MM.1S (cell line): ENCODE measurements at regions not wholly inside any gene's neighbourhood (a gene's known extent, or its start where the extent isn't known, plus 50 kb on each side); places are given as distances from the start of the nearest gene placed in this dataset.
"Not testable (repeated sequence)": the region's sequence is repeated elsewhere in the genome, so short reads cannot be mapped to it uniquely, and the experiment has no call there.

Source experiments
- DNase-seq: peaks from one replicate; pipeline ENCODE4 v3.0.0-alpha.2; 2015
- H2AFZ ChIP-seq: fragments of 300-600 bp; sonication (generic); 2 replicates; pipeline ENCODE4 v1.6.0; 2016; ENCODE audit warnings: antibody characterized with exemption, low read length
- H3F3A ChIP-seq: fragments of 300-600 bp; sonication (generic); 2 replicates; pipeline ENCODE4 v1.6.1; 2016; ENCODE audit warnings: mild to moderate bottlenecking, antibody characterized with exemption, low read length, moderate library complexity, mixed read lengths; ENCODE audit not compliant: insufficient read depth
- H3K27ac ChIP-seq: fragments of 300-600 bp; sonication (generic); 2 replicates; pipeline ENCODE4 v1.5.1; 2016; ENCODE audit warnings: mild to moderate bottlenecking, low read length
- H3K27me3 ChIP-seq: fragments of 300-600 bp; sonication (generic); replicated peaks from 2 replicates; pipeline ENCODE4 v1.6.0; 2016; ENCODE audit warnings: low read length; ENCODE audit not compliant: insufficient read depth
- H3K36me3 ChIP-seq: fragments of 300-600 bp; sonication (generic); replicated peaks from 2 replicates; pipeline ENCODE4 v1.6.1; 2016; ENCODE audit warnings: mild to moderate bottlenecking, low read length, mixed read lengths; ENCODE audit not compliant: insufficient read depth
- H3K4me1 ChIP-seq: fragments of 300-600 bp; sonication (generic); 2 replicates; pipeline ENCODE4 v1.6.1; 2016; ENCODE audit warnings: low read length, mixed read lengths
- H3K4me2 ChIP-seq: fragments of 300-600 bp; sonication (generic); 2 replicates; pipeline ENCODE4 v1.6.0; 2016; ENCODE audit warnings: low read depth, low read length
- H3K4me3 ChIP-seq: fragments of 300-600 bp; sonication (generic); 2 replicates; pipeline ENCODE4 v1.5.1; 2016; ENCODE audit warnings: low read length, mixed read lengths
- H3K79me2 ChIP-seq: fragments of 300-600 bp; sonication (generic); 2 replicates; pipeline ENCODE4 v1.6.1; 2016; ENCODE audit warnings: mixed run types, low read length, mixed read lengths
- H3K9ac ChIP-seq: fragments of 300-600 bp; sonication (generic); 2 replicates; pipeline ENCODE4 v1.6.1; 2016; ENCODE audit warnings: low read length, mixed read lengths
- H3K9me2 ChIP-seq: fragments of 300-600 bp; sonication (generic); replicated peaks from 2 replicates; pipeline ENCODE4 v1.6.1; 2016; ENCODE audit warnings: mild to moderate bottlenecking, low read length, mixed read lengths; ENCODE audit not compliant: insufficient read depth
- H3K9me3 ChIP-seq: fragments of 300-600 bp; sonication (generic); replicated peaks from 2 replicates; pipeline ENCODE4 v1.6.1; 2016; ENCODE audit warnings: mild to moderate bottlenecking, low read length, mixed read lengths; ENCODE audit not compliant: insufficient read depth
- H4K20me1 ChIP-seq: fragments of 300-600 bp; sonication (generic); 2 replicates; pipeline ENCODE4 v1.6.1; 2016; ENCODE audit warnings: mild to moderate bottlenecking, low read length, moderate library complexity, mixed read lengths; ENCODE audit not compliant: insufficient read depth
- EZH2 ChIP-seq: fragments of 300-600 bp; sonication (generic); optimal IDR thresholded peaks from 2 replicates; pipeline ENCODE3; 2017; ENCODE audit warnings: low read depth, mild to moderate bottlenecking, antibody characterized with exemption, low read length, mixed read lengths
- EZH2phosphoT487 ChIP-seq: fragments of 300-600 bp; sonication (generic); IDR thresholded peaks from 2 replicates; pipeline ENCODE4 v1.6.1; 2018; ENCODE audit warnings: antibody characterized with exemption, low read length
- TF ChIP-seq, protein P1 (sequence below): fragments of 300-600 bp; sonication (generic); IDR thresholded peaks from 2 replicates; pipeline ENCODE4 v1.5.1; 2016; ENCODE audit warnings: antibody characterized with exemption, low read length, mixed read lengths

GRCh38 chr4:128428397-128428796 is 140.8 kb upstream of the PGRMC2 start:
- H3K27ac ChIP-seq, result no peak overlapping the region
- no peak overlapping the region for H2AFZ ChIP-seq
- H4K20me1 ChIP-seq, result no peaks in the 10 kb centered on the region
- H3K4me1 ChIP-seq, result peaks cover 10% of the 10 kb centered on the region; the same call in 1 of the 2 replicates
- no peaks in the 10 kb centered on the region for H3K27me3 ChIP-seq
- no peaks in the 10 kb centered on the region; the same call in 1 of the 2 replicates for H3F3A ChIP-seq
- no peaks in the 10 kb centered on the region for H3K9me2 ChIP-seq
- H3K9me3 ChIP-seq, result no peaks in the 10 kb centered on the region
- H3K79me2 ChIP-seq, result no peaks in the 10 kb centered on the region
- no peak for DNase-seq
- TF ChIP-seq, protein P1, sequence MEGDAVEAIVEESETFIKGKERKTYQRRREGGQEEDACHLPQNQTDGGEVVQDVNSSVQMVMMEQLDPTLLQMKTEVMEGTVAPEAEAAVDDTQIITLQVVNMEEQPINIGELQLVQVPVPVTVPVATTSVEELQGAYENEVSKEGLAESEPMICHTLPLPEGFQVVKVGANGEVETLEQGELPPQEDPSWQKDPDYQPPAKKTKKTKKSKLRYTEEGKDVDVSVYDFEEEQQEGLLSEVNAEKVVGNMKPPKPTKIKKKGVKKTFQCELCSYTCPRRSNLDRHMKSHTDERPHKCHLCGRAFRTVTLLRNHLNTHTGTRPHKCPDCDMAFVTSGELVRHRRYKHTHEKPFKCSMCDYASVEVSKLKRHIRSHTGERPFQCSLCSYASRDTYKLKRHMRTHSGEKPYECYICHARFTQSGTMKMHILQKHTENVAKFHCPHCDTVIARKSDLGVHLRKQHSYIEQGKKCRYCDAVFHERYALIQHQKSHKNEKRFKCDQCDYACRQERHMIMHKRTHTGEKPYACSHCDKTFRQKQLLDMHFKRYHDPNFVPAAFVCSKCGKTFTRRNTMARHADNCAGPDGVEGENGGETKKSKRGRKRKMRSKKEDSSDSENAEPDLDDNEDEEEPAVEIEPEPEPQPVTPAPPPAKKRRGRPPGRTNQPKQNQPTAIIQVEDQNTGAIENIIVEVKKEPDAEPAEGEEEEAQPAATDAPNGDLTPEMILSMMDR, result no peak
- no peak overlapping the region for H3K4me2 ChIP-seq
- H3K4me3 ChIP-seq, result no peak overlapping the region
- no peaks in the 10 kb centered on the region for H3K36me3 ChIP-seq
- H3K9ac ChIP-seq, result no peak overlapping the region

- H3K9ac ChIP-seq, result no peak overlapping the region
- no peaks in the 10 kb centered on the region for H3K9me2 ChIP-seq
- H3K9me3 ChIP-seq, result no peaks in the 10 kb centered on the region
- peaks cover 10% of the 10 kb centered on the region; the same call in 1 of the 2 replicates for H3K4me1 ChIP-seq
- H3K4me3 ChIP-seq, result no peak overlapping the region
- peak overlapping the region; percentile 38 for H2AFZ ChIP-seq
- no peaks in the 10 kb centered on the region for H3K27me3 ChIP-seq
- no peak overlapping the region for H3K27ac ChIP-seq
- no peaks in the 10 kb centered on the region for H3K36me3 ChIP-seq
- peak; percentile 59 for DNase-seq
- H3K4me2 ChIP-seq, result no peak overlapping the region
- no peaks in the 10 kb centered on the region for H4K20me1 ChIP-seq
- no peaks in the 10 kb centered on the region; the same call in 1 of the 2 replicates for H3F3A ChIP-seq
- no peak for TF ChIP-seq EZH2phosphoT487
- TF ChIP-seq, protein P1, result peak; percentile 50
- no peak for TF ChIP-seq EZH2
- no peaks in the 10 kb centered on the region for H3K79me2 ChIP-seq
Measured at GRCh38 chr4:128427832-128428366, 140.3 kb upstream of the PGRMC2 start.

GRCh38 chr4:128424527-128425497 is 137.2 kb upstream of the PGRMC2 start:
- Histone ChIP-seq H3K4me3 (no peak overlapping the region), H3K36me3 (no peaks in the 10 kb centered on the region), H3K4me2 (no peak overlapping the region), H2AFZ (no peak overlapping the region), H4K20me1 (no peaks in the 10 kb centered on the region), H3F3A (no peaks in the 10 kb centered on the region; the same call in 1 of the 2 replicates), H3K27ac (no peak overlapping the region), H3K79me2 (no peaks in the 10 kb centered on the region), H3K9ac (no peak overlapping the region), H3K9me2 (no peaks in the 10 kb centered on the region), H3K9me3 (no peaks in the 10 kb centered on the region), H3K27me3 (no peaks in the 10 kb centered on the region), H3K4me1 (peaks cover 10% of the 10 kb centered on the region; the same call in 1 of the 2 replicates)
- no peak for DNase-seq
- TF ChIP-seq, protein P1, result no peak
- no peak for TF ChIP-seq EZH2phosphoT487
- no peak for TF ChIP-seq EZH2

- not testable (repeated sequence) for H3K9ac ChIP-seq, H3K9me2 ChIP-seq, H3K79me2 ChIP-seq, H3K4me1 ChIP-seq, H3K9me3 ChIP-seq, H3K27ac ChIP-seq, H3K4me3 ChIP-seq, H2AFZ ChIP-seq, H3K27me3 ChIP-seq, H3F3A ChIP-seq, H3K36me3 ChIP-seq, H3K4me2 ChIP-seq, DNase-seq, H4K20me1 ChIP-seq
Measured at GRCh38 chr4:128422296-128422695, 134.7 kb upstream of the PGRMC2 start.
